ENCODE measurements at regions not wholly inside any gene's neighbourhood (a gene's known extent, or its start where the extent isn't known, plus 50 kb on each side); places are given as distances from the start of the nearest gene placed in this dataset.

GRCh38 chr20:58023781-58024180 lies 204.7 kb downstream of the ANKRD60 start:
- H3K4me1 Mint-ChIP-seq, result peaks cover 4 to 6% of the 10 kb centered on the region in 2 experiments; a peak in 2 of 4 replicates

More at GRCh38 chr20:58023781-58024180, 204.7 kb downstream of the ANKRD60 start:
- no CpG with 5 or more reads among the region's 5 CpGs for WGBS (ENCODE audit: extremely low coverage, insufficient read length, low lambda C conversion rate)
- no peak overlapping the region for H2BK20ac ChIP-seq (ENCODE audit: low read depth, low read length, poor library complexity, severe bottlenecking)
- Mint-ChIP-seq H3K27me3 (ENCODE audit: low read depth) (no peaks in the 10 kb centered on the region), H3K27ac (no peak overlapping the region), H3K9me3 (no peaks in the 10 kb centered on the region), H3K4me3 (no peak overlapping the region), H3K36me3 (ENCODE audit: insufficient read depth in 1 of 3, low read depth in 3 of 3) (no peaks in the 10 kb centered on the region)
- H3K14ac ChIP-seq (ENCODE audit: insufficient read depth, low read length), result no peak overlapping the region
- H4K20me1 ChIP-seq (ENCODE audit: control insufficient read depth, insufficient read depth, insufficient read length), result no peaks in the 10 kb centered on the region
- H3K23ac ChIP-seq (ENCODE audit: insufficient read length, low read depth, low read length), result no peak overlapping the region
- H3K4me1 ChIP-seq (ENCODE audit: insufficient read depth, low read length), result no peaks in the 10 kb centered on the region
- no peak overlapping the region for H2AK5ac ChIP-seq (ENCODE audit: insufficient read length, low read length)
- no peak overlapping the region for H2BK15ac ChIP-seq (ENCODE audit: low read depth, low read length)
- no peak overlapping the region for H3K4me2 ChIP-seq (ENCODE audit: insufficient read depth, insufficient read length, low read length)
- no peaks in the 10 kb centered on the region for H3K27me3 ChIP-seq (ENCODE audit: insufficient read depth, low read length)
- H3K9ac ChIP-seq (ENCODE audit: extremely low read depth, insufficient read length, low read length), result no peak overlapping the region
- H4K8ac ChIP-seq (replicated peaks; ENCODE audit: insufficient read length, low read depth, low read length), result no peak overlapping the region
- H3K79me2 ChIP-seq (ENCODE audit: insufficient read depth, low read length), result no peaks in the 10 kb centered on the region
- H3K79me1 ChIP-seq (ENCODE audit: insufficient read depth, low read depth, low read length, poor library complexity, severe bottlenecking), result no peaks in the 10 kb centered on the region
- no peak overlapping the region for H4K5ac ChIP-seq (ENCODE audit: insufficient read length, low read depth, low read length)
- no peak overlapping the region for H4K91ac ChIP-seq (ENCODE audit: insufficient read length, low read depth, low read length)
- no peak overlapping the region for H3K56ac ChIP-seq (ENCODE audit: insufficient read length, low read depth, low read length)
- H3K18ac ChIP-seq (ENCODE audit: insufficient read length, low read depth, low read length), result no peak overlapping the region
- no peaks in the 10 kb centered on the region for H3K23me2 ChIP-seq (ENCODE audit: insufficient read length, low read depth, low read length, poor library complexity, severe bottlenecking)
- no peak overlapping the region for H2BK5ac ChIP-seq (ENCODE audit: insufficient read length, low read length)
- no peaks in the 10 kb centered on the region for H3K9me3 ChIP-seq (ENCODE audit: control insufficient read depth, low read depth, low read length)
- no peak overlapping the region for H3K4ac ChIP-seq (ENCODE audit: low read depth, low read length)
- H3T11ph ChIP-seq (ENCODE audit: low read length), result no peak overlapping the region
- TF ChIP-seq CTCF (conservative IDR thresholded peaks at IDR 0.05), result no peak
- no peak overlapping the region for H2BK12ac ChIP-seq (ENCODE audit: insufficient read length, low read depth, low read length)
- H3K27ac ChIP-seq (ENCODE audit: insufficient read length, low read depth, low read length), result no peak overlapping the region
- no peak overlapping the region for H2AFZ ChIP-seq (ENCODE audit: low read length)
- H2BK120ac ChIP-seq (ENCODE audit: low read depth, low read length, poor library complexity, severe bottlenecking), result no peak overlapping the region
- no peak for DNase-seq
